OCI-LY3 (cell line): ENCODE measurements at regions not wholly inside any gene's neighbourhood (a gene's known extent, or its start where the extent isn't known, plus 50 kb on each side); places are given as distances from the start of the nearest gene placed in this dataset.

Experiments used
- H2AFZ ChIP-seq: fragments of 200-600, 300-600 bp; shearing (Covaris generic); 2 replicates; pipeline ENCODE4 v1.6.0; 2014; ENCODE audit warnings: antibody characterized with exemption, low read depth, low read length
- H3K27ac ChIP-seq: fragments of 200-600, 300-600 bp; sonication (generic); 2 replicates; pipeline ENCODE4 v1.5.1; 2014; ENCODE audit warnings: mild to moderate bottlenecking, low read length, moderate library complexity, mixed read lengths
- H3K27me3 ChIP-seq: fragments of 200-600, 300-600 bp; sonication (generic); 2 replicates; pipeline ENCODE4 v1.6.1; 2014; ENCODE audit warnings: low read depth, low read length, mixed read lengths
- H3K36me3 ChIP-seq: fragments of 200-600, 300-600 bp; sonication (generic); replicated peaks from 2 replicates; pipeline ENCODE3; 2014; ENCODE audit warnings: low read depth, low read length, mixed read lengths
- H3K4me1 ChIP-seq: fragments of 300-600, 200-600 bp; sonication (generic); 2 replicates; pipeline ENCODE4 v1.6.1; 2014; ENCODE audit warnings: low read length, mixed read lengths
- H3K4me2 ChIP-seq: fragments of 200-600, 300-600 bp; sonication (generic); 2 replicates; pipeline ENCODE4 v1.6.1; 2014; ENCODE audit warnings: low read length, mixed read lengths
- H3K4me3 ChIP-seq: fragments of 300-600, 200-600 bp; sonication (generic); 2 replicates; pipeline ENCODE4 v1.5.1; 2014; ENCODE audit warnings: antibody characterized with exemption, mild to moderate bottlenecking, low read length, moderate library complexity
- H3K79me2 ChIP-seq: fragments of 300-600, 200-600 bp; shearing (Covaris generic); 2 replicates; pipeline ENCODE4 v1.6.1; 2014; ENCODE audit warnings: mild to moderate bottlenecking, low read length, mixed read lengths
- H3K9ac ChIP-seq: fragments of 300-600, 200-600 bp; shearing (Covaris generic); 2 replicates; pipeline ENCODE4 v1.6.0; 2014; ENCODE audit warnings: mild to moderate bottlenecking, low read length, moderate library complexity
- H3K9me3 ChIP-seq: fragments of 200-600, 300-600 bp; shearing (Covaris generic); 2 replicates; pipeline ENCODE4 v1.6.1; 2014; ENCODE audit warnings: low read length, mixed read lengths; ENCODE audit not compliant: insufficient read depth
- H4K20me1 ChIP-seq: fragments of 200-600, 300-600 bp; sonication (generic); 2 replicates; pipeline ENCODE4 v1.6.1; 2016; ENCODE audit warnings: low read length, mixed read lengths; ENCODE audit not compliant: insufficient read depth
- EZH2phosphoT487 ChIP-seq: fragments of 200-600 bp; shearing (Covaris generic); IDR thresholded peaks from 2 replicates; pipeline ENCODE4 v1.6.1; 2018; ENCODE audit warnings: antibody characterized with exemption, mixed run types, low read depth
- TF ChIP-seq, protein P1 (sequence below): fragments of 200-600, 300-600 bp; sonication (generic); IDR thresholded peaks from 2 replicates; pipeline ENCODE4 v1.5.1; 2014; ENCODE audit warnings: antibody characterized with exemption, low read length, low read depth

DNA sequence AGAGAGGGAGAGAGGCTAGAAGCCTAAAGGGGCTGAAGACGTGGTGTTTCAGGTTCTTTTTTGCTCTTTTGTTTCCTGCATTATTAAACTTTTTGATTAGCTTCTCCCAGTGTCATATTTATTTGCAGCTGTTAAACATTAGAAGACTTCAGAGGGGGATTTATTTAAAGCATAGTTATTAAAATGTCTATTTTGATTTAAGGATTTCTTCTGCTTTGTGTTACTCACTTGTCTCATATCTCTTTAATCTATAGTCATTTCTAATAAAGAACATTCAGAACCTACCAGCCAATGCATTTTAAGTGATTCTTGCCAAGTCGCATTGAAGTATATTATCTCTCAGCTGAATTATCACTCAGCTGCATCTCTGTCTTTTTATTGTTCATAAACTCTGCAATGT is 152.0 kb upstream of the DYRK2 start:
- H3K36me3 ChIP-seq = no peaks in the 10 kb centered on the region
- TF ChIP-seq EZH2phosphoT487 = no peak
- TF ChIP-seq, protein P1, sequence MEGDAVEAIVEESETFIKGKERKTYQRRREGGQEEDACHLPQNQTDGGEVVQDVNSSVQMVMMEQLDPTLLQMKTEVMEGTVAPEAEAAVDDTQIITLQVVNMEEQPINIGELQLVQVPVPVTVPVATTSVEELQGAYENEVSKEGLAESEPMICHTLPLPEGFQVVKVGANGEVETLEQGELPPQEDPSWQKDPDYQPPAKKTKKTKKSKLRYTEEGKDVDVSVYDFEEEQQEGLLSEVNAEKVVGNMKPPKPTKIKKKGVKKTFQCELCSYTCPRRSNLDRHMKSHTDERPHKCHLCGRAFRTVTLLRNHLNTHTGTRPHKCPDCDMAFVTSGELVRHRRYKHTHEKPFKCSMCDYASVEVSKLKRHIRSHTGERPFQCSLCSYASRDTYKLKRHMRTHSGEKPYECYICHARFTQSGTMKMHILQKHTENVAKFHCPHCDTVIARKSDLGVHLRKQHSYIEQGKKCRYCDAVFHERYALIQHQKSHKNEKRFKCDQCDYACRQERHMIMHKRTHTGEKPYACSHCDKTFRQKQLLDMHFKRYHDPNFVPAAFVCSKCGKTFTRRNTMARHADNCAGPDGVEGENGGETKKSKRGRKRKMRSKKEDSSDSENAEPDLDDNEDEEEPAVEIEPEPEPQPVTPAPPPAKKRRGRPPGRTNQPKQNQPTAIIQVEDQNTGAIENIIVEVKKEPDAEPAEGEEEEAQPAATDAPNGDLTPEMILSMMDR = no peak
- no peaks in the 10 kb centered on the region for H4K20me1 ChIP-seq
- H2AFZ ChIP-seq = no peak overlapping the region
- no peaks in the 10 kb centered on the region for H3K79me2 ChIP-seq
- no peak overlapping the region for H3K4me2 ChIP-seq
- no peaks in the 10 kb centered on the region for H3K9me3 ChIP-seq
- H3K27ac ChIP-seq = no peak overlapping the region
- no peaks in the 10 kb centered on the region for H3K27me3 ChIP-seq
- H3K4me3 ChIP-seq = no peak overlapping the region
- H3K9ac ChIP-seq = no peak overlapping the region
- no peaks in the 10 kb centered on the region for H3K4me1 ChIP-seq

DNA sequence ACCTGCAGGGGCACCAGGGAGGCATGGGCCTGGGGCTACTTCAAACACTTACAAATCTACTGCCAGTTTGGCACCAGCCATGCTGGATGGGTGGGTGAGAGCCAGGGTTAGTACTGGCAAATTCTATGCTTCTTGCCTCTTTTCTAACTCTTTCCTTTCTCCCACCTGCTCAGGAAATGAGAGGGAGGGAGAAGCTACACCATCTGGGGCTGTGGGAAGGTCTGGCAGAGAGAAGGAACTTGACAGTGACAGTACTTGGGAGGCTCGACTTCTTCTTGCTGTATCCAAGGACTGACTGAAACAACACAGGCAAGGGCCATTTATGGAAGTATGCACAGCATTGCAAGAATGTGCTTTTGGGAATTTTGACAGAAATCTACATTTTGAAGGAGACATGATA is 149.6 kb upstream of the DYRK2 start:
- no peaks in the 10 kb centered on the region for H3K27me3 ChIP-seq
- H3K9me3 ChIP-seq = no peaks in the 10 kb centered on the region
- no peak overlapping the region for H3K27ac ChIP-seq
- H3K36me3 ChIP-seq = no peaks in the 10 kb centered on the region
- H3K79me2 ChIP-seq = no peaks in the 10 kb centered on the region
- H4K20me1 ChIP-seq = no peaks in the 10 kb centered on the region
- no peak for TF ChIP-seq EZH2phosphoT487
- TF ChIP-seq, protein P1 = no peak
- H3K4me2 ChIP-seq = no peak overlapping the region
- no peak overlapping the region for H3K4me3 ChIP-seq
- H2AFZ ChIP-seq = no peak overlapping the region
- H3K9ac ChIP-seq = no peak overlapping the region
- H3K4me1 ChIP-seq = no peaks in the 10 kb centered on the region

DNA sequence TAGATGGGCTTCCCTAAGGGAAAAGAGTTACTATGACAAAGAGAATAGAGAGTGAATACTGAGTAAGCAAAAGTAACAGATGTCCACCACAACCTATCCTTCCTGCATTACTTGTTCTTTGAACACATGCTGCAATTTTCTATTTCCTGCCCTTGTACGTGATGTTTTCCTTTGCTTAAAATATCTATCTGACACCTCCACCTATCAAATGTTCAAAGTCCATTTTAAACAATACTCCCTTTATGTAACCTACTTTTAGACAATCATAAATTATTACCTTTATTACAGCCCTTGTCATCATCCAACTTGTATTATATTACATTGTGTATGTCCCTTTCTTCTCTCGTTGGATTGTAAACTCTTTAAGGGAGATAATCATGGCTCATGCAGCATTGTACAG is 147.2 kb upstream of the DYRK2 start:
- Histone ChIP-seq H3K36me3 (no peaks in the 10 kb centered on the region), H3K4me3 (no peak overlapping the region), H2AFZ (no peak overlapping the region), H4K20me1 (no peaks in the 10 kb centered on the region), H3K4me2 (no peak overlapping the region), H3K4me1 (no peaks in the 10 kb centered on the region), H3K9me3 (no peaks in the 10 kb centered on the region), H3K79me2 (no peaks in the 10 kb centered on the region), H3K9ac (no peak overlapping the region), H3K27ac (no peak overlapping the region), H3K27me3 (no peaks in the 10 kb centered on the region)
- TF ChIP-seq EZH2phosphoT487 = no peak
- TF ChIP-seq, protein P1 = no peak

DNA sequence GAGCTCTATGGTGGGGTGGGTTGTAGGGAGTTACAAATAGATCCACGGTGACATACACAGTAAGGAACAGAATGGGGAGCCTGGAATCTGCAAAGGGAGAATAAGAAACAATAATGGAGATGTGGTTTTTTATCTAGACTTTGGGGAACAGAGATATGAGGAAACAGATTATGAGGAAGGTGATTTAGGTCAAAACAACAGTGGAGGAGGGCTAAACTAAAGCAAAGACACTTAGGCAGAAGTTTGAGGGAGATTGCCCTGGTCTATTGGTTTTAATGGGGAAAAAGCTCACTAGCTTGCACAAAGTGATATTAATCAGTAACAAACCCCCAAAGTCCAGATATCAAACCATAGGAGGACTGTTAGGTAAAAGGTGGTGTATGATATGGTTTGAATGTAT is 144.5 kb upstream of the DYRK2 start:
- Histone ChIP-seq H3K4me3 (no peak overlapping the region), H3K9ac (no peak overlapping the region), H3K79me2 (no peaks in the 10 kb centered on the region), H3K4me1 (no peaks in the 10 kb centered on the region), H2AFZ (no peak overlapping the region), H3K36me3 (no peaks in the 10 kb centered on the region), H3K9me3 (no peaks in the 10 kb centered on the region), H4K20me1 (no peaks in the 10 kb centered on the region), H3K27ac (no peak overlapping the region), H3K4me2 (no peak overlapping the region), H3K27me3 (no peaks in the 10 kb centered on the region)
- no peak for TF ChIP-seq EZH2phosphoT487
- TF ChIP-seq, protein P1 = no peak
